Motor neuron (in vitro differentiated cells): ENCODE measurements at regions not wholly inside any gene's neighbourhood (a gene's known extent, or its start where the extent isn't known, plus 50 kb on each side); places are given as distances from the start of the nearest gene placed in this dataset.

Experiments
- ATAC-seq, 8 experiments: fragments of 200-7000 bp; cut with Tn5 transposase; replicated peaks in 6 of 8; 2 replicates each; pipeline ENCODE4 v1.8.0; 2021; ENCODE audit warnings: mild to moderate bottlenecking in 8 of 8, moderate library complexity in 8 of 8
- H3K27ac ChIP-seq, 2 donors: fragments of 250-450 bp; sonication (Bioruptor Pico); 2 replicates each; pipeline ENCODE4 v1.9.0; 2021; ENCODE audit warnings: antibody characterized with exemption in 2 of 2, mild to moderate bottlenecking in 2 of 2, moderate library complexity in 1 of 2
- H3K4me1 ChIP-seq, 2 donors: fragments of 250-450 bp; sonication (Bioruptor Pico); replicated peaks in 1 of 2; 2 replicates each; pipeline ENCODE4 v1.6.1; 2021; ENCODE audit warnings: antibody characterized with exemption in 2 of 2, mild to moderate bottlenecking in 2 of 2, moderate library complexity in 1 of 2
- H3K4me3 ChIP-seq, 5 donors: fragments of 250-450 bp; sonication (Bioruptor Pico); 2 replicates each; pipeline ENCODE4 v1.9.0; 2021; ENCODE audit warnings: antibody characterized with exemption in 5 of 5, mild to moderate bottlenecking in 5 of 5, moderate library complexity in 4 of 5
- WGBS, 10 experiments: fragments of 450-650 bp; shearing (Covaris generic); methylation state at CpG; one replicate each; pipeline ENCODE4 v1.0.0; 2022; 5-methylcytosine and 5-hydroxymethylcytosine counted together
- in situ Hi-C, 9 experiments: fragments of 400-800 bp; cut with MboI; loops; one replicate each; pipeline ENCODE4 v1.15.0; 2021; ENCODE audit warnings: low sequenced_read_pairs in 9 of 9, low pct_unique_long_range_greater_than_20kb in 2 of 9; ENCODE audit not compliant: unreplicated experiment in 9 of 9

GRCh38 chr20:6855796-6856195, 88.3 kb downstream of the BMP2 start:
- H3K27ac ChIP-seq, result no peak overlapping the region
- H3K4me1 ChIP-seq, result no peaks in the 10 kb centered on the region
- no peak for ATAC-seq
- 0 to 100% (median 40%) methylated on average over 1 of the region's 1 CpG; no CpG with 5 or more reads in 2 of the 10 experiments for WGBS, 10 experiments
- no peak overlapping the region for H3K4me3 ChIP-seq
- in situ Hi-C loops, result no loop called here

- H3K27ac ChIP-seq, result no peak overlapping the region
- H3K4me1 ChIP-seq, result no peaks in the 10 kb centered on the region
- in situ Hi-C loops, result no loop called here
- no peak for ATAC-seq
- no peak overlapping the region for H3K4me3 ChIP-seq
- 68 to 100% (median 90%) methylated on average over 1 to 5 of the region's 5 CpGs for WGBS, 10 experiments
Observed at GRCh38 chr20:6857927-6858326, 90.4 kb downstream of the BMP2 start.

GRCh38 chr20:6863355-6863754, 95.9 kb downstream of the BMP2 start:
- 45 to 100% (median 80%) methylated on average over 1 to 2 of the region's 2 CpGs for WGBS, 10 experiments
- in situ Hi-C loops, result no loop called here

GRCh38 chr20:6863798-6864201, 96.3 kb downstream of the BMP2 start:
- in situ Hi-C loops, result no loop called here
- no peak overlapping the region for H3K27ac ChIP-seq
- WGBS, 10 experiments, result 16 to 100% (median 79%) methylated on average over 1 to 7 of the region's 7 CpGs; no CpG with 5 or more reads in 2 of the 10 experiments
- H3K4me1 ChIP-seq, result peaks cover 0 to 5% of the 10 kb centered on the region in 2 donors
- H3K4me3 ChIP-seq, result no peak overlapping the region
- ATAC-seq, result peak in 2 of 8 experiments; percentile 35 to 47

More at GRCh38 chr20:6863355-6863754, 95.9 kb downstream of the BMP2 start:
- H3K4me3 ChIP-seq, result no peak overlapping the region
- no peak overlapping the region for H3K27ac ChIP-seq
- peaks cover 0 to 5% of the 10 kb centered on the region in 2 donors for H3K4me1 ChIP-seq
- no peak for ATAC-seq

GRCh38 chr20:6864740-6865139, 97.3 kb downstream of the BMP2 start:
- 3 to 86% (median 65%) methylated on average over 1 to 5 of the region's 5 CpGs for WGBS, 10 experiments
- in situ Hi-C loops, result no loop called here

GRCh38 chr20:6866741-6867140, 99.3 kb downstream of the BMP2 start:
- Histone ChIP-seq H3K27ac (no peak overlapping the region), H3K4me1 (peaks cover 0 to 5% of the 10 kb centered on the region in 2 donors), H3K4me3 (no peak overlapping the region)
- ATAC-seq, result no peak
- in situ Hi-C loops, result no loop called here
- WGBS, 10 experiments, result 0 to 95% (median 48%) methylated on average over 1 to 3 of the region's 3 CpGs

More at GRCh38 chr20:6864740-6865139, 97.3 kb downstream of the BMP2 start:
- Histone ChIP-seq H3K27ac (no peak overlapping the region), H3K4me3 (no peak overlapping the region), H3K4me1 (peaks cover 0 to 5% of the 10 kb centered on the region in 2 donors)
- ATAC-seq, result no peak

- H3K4me1 ChIP-seq, result peaks cover 0 to 5% of the 10 kb centered on the region in 2 donors
- H3K27ac ChIP-seq, result no peak overlapping the region
- 67 to 100% (median 81%) methylated on average over 1 to 6 of the region's 7 CpGs; no CpG with 5 or more reads in 5 of the 10 experiments for WGBS, 10 experiments
- H3K4me3 ChIP-seq, result no peak overlapping the region
- in situ Hi-C loops, result no loop called here
- peak in 1 of 8 experiments; percentile 26 for ATAC-seq
Observed at GRCh38 chr20:6868861-6869260, 101.4 kb downstream of the BMP2 start.

- in situ Hi-C loops, result no loop called here
- no peak for ATAC-seq
- 7 to 92% (median 69%) methylated on average over 2 to 5 of the region's 5 CpGs for WGBS, 10 experiments
Observed at GRCh38 chr20:6870559-6870958, 103.1 kb downstream of the BMP2 start.

GRCh38 chr20:6877633-6878032, 110.1 kb downstream of the BMP2 start:
- no peaks in the 10 kb centered on the region for H3K4me1 ChIP-seq
- in situ Hi-C loops, result no loop called here
- no peak for ATAC-seq
- H3K4me3 ChIP-seq, result no peak overlapping the region
- 50 to 67% (median 63%) methylated on average over 1 of the region's 1 CpG; no CpG with 5 or more reads in 5 of the 10 experiments for WGBS, 10 experiments
- H3K27ac ChIP-seq, result no peak overlapping the region

More at GRCh38 chr20:6870559-6870958, 103.1 kb downstream of the BMP2 start:
- no peak overlapping the region for H3K4me3 ChIP-seq
- no peak overlapping the region for H3K27ac ChIP-seq
- H3K4me1 ChIP-seq, result no peaks in the 10 kb centered on the region

GRCh38 chr20:6882561-6883291, 115.2 kb downstream of the BMP2 start:
- 13 to 100% (median 74%) methylated on average over 1 to 4 of the region's 4 CpGs; no CpG with 5 or more reads in 2 of the 10 experiments for WGBS, 10 experiments
- in situ Hi-C loops, result no loop called here
- ATAC-seq, result peak in 2 of 8 experiments; percentile 24 to 39

GRCh38 chr20:6884114-6884513, 116.6 kb downstream of the BMP2 start:
- in situ Hi-C loops, result no loop called here
- ATAC-seq, result no peak
- WGBS, 10 experiments, result 0 to 100% (median 33%) methylated on average over 1 of the region's 1 CpG; no CpG with 5 or more reads in 4 of the 10 experiments
- no peaks in the 10 kb centered on the region for H3K4me1 ChIP-seq
- H3K4me3 ChIP-seq, result no peak overlapping the region
- no peak overlapping the region for H3K27ac ChIP-seq

More at GRCh38 chr20:6882561-6883291, 115.2 kb downstream of the BMP2 start:
- no peaks in the 10 kb centered on the region for H3K4me1 ChIP-seq
- H3K4me3 ChIP-seq, result no peak overlapping the region
- no peak overlapping the region for H3K27ac ChIP-seq

- ATAC-seq, result no peak
- H3K4me3 ChIP-seq, result no peak overlapping the region
- in situ Hi-C loops, result no loop called here
- H3K4me1 ChIP-seq, result no peaks in the 10 kb centered on the region
- WGBS, 10 experiments, result 30 to 74% (median 63%) methylated on average over 2 to 7 of the region's 8 CpGs; no CpG with 5 or more reads in 1 of the 10 experiments
- H3K27ac ChIP-seq, result no peak overlapping the region
Observed at GRCh38 chr20:6886065-6886729, 118.7 kb downstream of the BMP2 start.

- no peak for ATAC-seq
- no peak overlapping the region for H3K27ac ChIP-seq
- H3K4me3 ChIP-seq, result no peak overlapping the region
- 34 to 100% (median 100%) methylated on average over 1 to 3 of the region's 4 CpGs; no CpG with 5 or more reads in 4 of the 10 experiments for WGBS, 10 experiments
- H3K4me1 ChIP-seq, result no peaks in the 10 kb centered on the region
- in situ Hi-C loops, result no loop called here
Observed at GRCh38 chr20:6887966-6888365, 120.5 kb downstream of the BMP2 start.
